SU-DHL-6 (cell line): ENCODE measurements at regions not wholly inside any gene's neighbourhood (a gene's known extent, or its start where the extent isn't known, plus 50 kb on each side); places are given as distances from the start of the nearest gene placed in this dataset.

Experiments used
- H2AFZ ChIP-seq: fragments of 200-600 bp; sonication (generic); 2 replicates; pipeline ENCODE4 v1.6.1; 2014; ENCODE audit warnings: low read depth, mild to moderate bottlenecking, moderate library complexity, mixed read lengths, antibody characterized with exemption, low read length; ENCODE audit not compliant: severe bottlenecking
- H3F3A ChIP-seq: fragments of 200-600 bp; shearing (Covaris generic); 2 replicates; pipeline ENCODE4 v1.6.0; 2016; ENCODE audit warnings: antibody characterized with exemption, mild to moderate bottlenecking; ENCODE audit not compliant: insufficient read depth
- H3K27ac ChIP-seq: fragments of 200-600 bp; sonication (generic); 2 replicates; pipeline ENCODE4 v1.5.1; 2016; ENCODE audit warnings: low read depth, mild to moderate bottlenecking, low read length, moderate library complexity, mixed read lengths
- H3K27me3 ChIP-seq: fragments of 200-600 bp; sonication (generic), shearing (Covaris generic); 2 replicates; pipeline ENCODE4 v1.6.0; 2014; ENCODE audit warnings: mild to moderate bottlenecking, low read length
- H3K36me3 ChIP-seq: fragments of 200-600 bp; sonication (generic); 2 replicates; pipeline ENCODE4 v1.6.1; 2014; ENCODE audit warnings: mild to moderate bottlenecking, low read length, mixed read lengths
- H3K4me2 ChIP-seq: fragments of 300-600, 200-600 bp; shearing (Covaris generic), sonication (generic); 2 replicates; pipeline ENCODE4 v1.6.0; 2014; ENCODE audit warnings: low read length, low read depth, mild to moderate bottlenecking; ENCODE audit not compliant: poor library complexity, severe bottlenecking
- H3K4me3 ChIP-seq: fragments of 200-600 bp; sonication (generic); 2 replicates; pipeline ENCODE4 v1.5.1; 2014; ENCODE audit warnings: antibody characterized with exemption, low read length, mild to moderate bottlenecking, mixed read lengths; ENCODE audit not compliant: insufficient read depth, poor library complexity, severe bottlenecking
- H3K79me2 ChIP-seq: fragments of 200-600 bp; sonication (generic); 2 replicates; pipeline ENCODE4 v1.6.1; 2014; ENCODE audit warnings: mild to moderate bottlenecking, low read length, moderate library complexity; ENCODE audit not compliant: insufficient read depth
- H3K9ac ChIP-seq: fragments of 200-600 bp; sonication (generic); 2 replicates; pipeline ENCODE4 v1.7.0; 2014; ENCODE audit warnings: mild to moderate bottlenecking, low read length
- H3K9me2 ChIP-seq: fragments of 200-600 bp; sonication (generic); replicated peaks from 2 replicates; pipeline ENCODE4 v1.6.1; 2014; ENCODE audit warnings: low read length; ENCODE audit not compliant: insufficient read depth
- H3K9me3 ChIP-seq: fragments of 200-600 bp; sonication (generic); 2 replicates; pipeline ENCODE4 v1.6.1; 2014; ENCODE audit warnings: low read length, mixed read lengths; ENCODE audit not compliant: insufficient read depth
- H4K20me1 ChIP-seq: fragments of 200-600 bp; sonication (generic); 2 replicates; pipeline ENCODE4 v1.6.1; 2014; ENCODE audit warnings: low read depth, mild to moderate bottlenecking, antibody characterized with exemption, low read length, moderate library complexity, mixed read lengths
- CTCF ChIP-seq: fragments of 200-600 bp; sonication (generic); IDR thresholded peaks from one replicate; pipeline ENCODE4 v1.5.1; 2017; ENCODE audit warnings: antibody characterized with exemption, mild to moderate bottlenecking, low read length, moderate library complexity; ENCODE audit not compliant: insufficient read depth, poor library complexity, severe bottlenecking
- EZH2phosphoT487 ChIP-seq: fragments of 200-600 bp; sonication (generic), shearing (Covaris generic); conservative IDR thresholded peaks from 2 replicates; pipeline ENCODE4 v1.6.1; 2018; ENCODE audit warnings: mild to moderate bottlenecking, antibody characterized with exemption, low read length, moderate library complexity, mixed read lengths

- Histone ChIP-seq H3K27me3 (no peaks in the 10 kb centered on the region), H3K79me2 (no peaks in the 10 kb centered on the region), H3F3A (no peaks in the 10 kb centered on the region), H2AFZ (no peak overlapping the region), H3K36me3 (no peaks in the 10 kb centered on the region), H3K4me3 (no peak overlapping the region), H3K27ac (no peak overlapping the region), H3K9me2 (no peaks in the 10 kb centered on the region), H3K9me3 (no peaks in the 10 kb centered on the region), H4K20me1 (no peaks in the 10 kb centered on the region), H3K4me2 (no peak overlapping the region), H3K9ac (no peak overlapping the region)
- no peak for TF ChIP-seq CTCF
- TF ChIP-seq EZH2phosphoT487, result no peak
Measured at GRCh38 chr9:103068753-103069152, 73.6 kb downstream of the CYLC2 start.

DNA sequence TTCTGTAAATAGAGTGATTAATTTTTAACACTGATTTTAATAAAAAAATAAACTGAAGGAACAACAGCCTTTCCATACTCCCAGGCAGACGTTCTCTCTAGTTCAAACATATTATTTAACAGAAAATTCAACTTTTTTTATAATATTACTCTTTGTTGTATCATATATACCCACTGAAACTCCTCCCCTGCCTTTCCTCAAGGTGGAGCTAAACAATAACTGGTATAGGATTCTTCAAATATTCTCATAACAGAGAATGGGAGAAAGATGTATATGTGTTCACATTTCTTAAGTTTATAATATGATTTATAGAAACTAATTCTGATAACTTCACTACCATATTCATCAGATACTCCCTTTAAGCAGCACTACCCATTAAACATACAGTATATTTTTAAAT, 83.4 kb downstream of the CYLC2 start:
- H3K4me3 ChIP-seq, result no peak overlapping the region
- no peaks in the 10 kb centered on the region for H3K79me2 ChIP-seq
- H3K9me3 ChIP-seq, result no peaks in the 10 kb centered on the region
- no peak overlapping the region for H3K4me2 ChIP-seq
- no peaks in the 10 kb centered on the region for H4K20me1 ChIP-seq
- no peaks in the 10 kb centered on the region for H3F3A ChIP-seq
- H3K27me3 ChIP-seq, result no peaks in the 10 kb centered on the region
- TF ChIP-seq EZH2phosphoT487 (no peak), CTCF (no peak)
- no peak overlapping the region for H3K27ac ChIP-seq
- H3K36me3 ChIP-seq, result no peaks in the 10 kb centered on the region
- H2AFZ ChIP-seq, result no peak overlapping the region
- no peak overlapping the region for H3K9ac ChIP-seq
- H3K9me2 ChIP-seq, result no peaks in the 10 kb centered on the region

DNA sequence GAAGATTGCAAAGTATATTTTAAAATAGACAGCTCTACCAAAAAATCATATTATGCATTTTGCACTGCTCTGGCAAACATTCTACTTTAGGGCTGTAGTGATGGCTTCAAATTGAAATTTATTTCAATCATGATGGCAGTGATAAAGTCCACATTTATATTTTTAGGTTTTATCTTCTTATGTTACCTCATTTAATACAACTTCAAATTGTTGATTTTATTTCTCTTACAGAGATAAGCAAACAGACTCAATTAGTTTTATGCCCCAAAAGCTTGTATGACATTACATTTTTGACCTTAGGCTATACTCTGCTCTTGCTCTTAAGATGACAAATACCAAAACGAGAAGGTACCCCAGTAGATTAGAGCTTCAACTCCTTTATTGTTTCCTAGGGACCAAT, 87.4 kb downstream of the CYLC2 start:
- H4K20me1 ChIP-seq, result no peaks in the 10 kb centered on the region
- no peaks in the 10 kb centered on the region for H3K36me3 ChIP-seq
- H3K27ac ChIP-seq, result no peak overlapping the region
- H3K4me3 ChIP-seq, result no peak overlapping the region
- no peak overlapping the region for H3K9ac ChIP-seq
- H2AFZ ChIP-seq, result no peak overlapping the region
- no peaks in the 10 kb centered on the region for H3F3A ChIP-seq
- no peaks in the 10 kb centered on the region for H3K27me3 ChIP-seq
- no peaks in the 10 kb centered on the region for H3K79me2 ChIP-seq
- H3K9me3 ChIP-seq, result no peaks in the 10 kb centered on the region
- H3K4me2 ChIP-seq, result no peak overlapping the region
- no peaks in the 10 kb centered on the region for H3K9me2 ChIP-seq
- no peak for TF ChIP-seq CTCF

DNA sequence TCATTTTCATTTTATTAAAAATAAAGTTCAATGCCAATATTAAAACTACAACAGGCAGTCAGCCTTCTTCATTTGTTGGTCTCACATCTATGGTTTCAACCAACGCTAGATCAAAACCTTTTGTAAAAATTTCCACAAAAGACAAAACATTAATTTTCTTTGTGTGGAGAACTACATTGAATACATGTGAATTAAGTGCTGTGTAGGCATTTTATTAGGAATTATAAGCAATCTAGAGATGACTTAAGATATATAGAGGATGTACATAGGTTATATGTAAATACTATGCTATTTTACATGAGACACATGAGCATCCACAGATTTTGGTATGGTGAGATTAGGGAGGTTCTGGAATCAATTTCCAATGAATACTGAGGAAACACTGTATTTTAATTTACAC, 94.2 kb downstream of the CYLC2 start:
- Histone ChIP-seq H3K27ac (no peak overlapping the region), H3K9ac (no peak overlapping the region), H4K20me1 (no peaks in the 10 kb centered on the region), H3K4me3 (no peak overlapping the region), H3K4me2 (no peak overlapping the region), H3K27me3 (no peaks in the 10 kb centered on the region), H3K36me3 (no peaks in the 10 kb centered on the region), H3K9me3 (no peaks in the 10 kb centered on the region), H2AFZ (no peak overlapping the region), H3K9me2 (no peaks in the 10 kb centered on the region), H3K79me2 (no peaks in the 10 kb centered on the region), H3F3A (no peaks in the 10 kb centered on the region)
- TF ChIP-seq EZH2phosphoT487, result no peak
- no peak for TF ChIP-seq CTCF
